ENCODE measurements at regions not wholly inside any gene's neighbourhood (a gene's known extent, or its start where the extent isn't known, plus 50 kb on each side); places are given as distances from the start of the nearest gene placed in this dataset.
"Not testable (repeated sequence)": the region's sequence is repeated elsewhere in the genome, so short reads cannot be mapped to it uniquely, and the experiment has no call there.

GRCh38 chr11:34770111-34770510 is 146.1 kb downstream of the APIP start:
- TF ChIP-seq POLR2AphosphoS5 (IDR thresholded peaks at IDR 0.05; ENCODE audit: low read depth, low read length) (no peak), REST (IDR thresholded peaks at IDR 0.05; ENCODE audit: insufficient read depth in 1 of 2, low read depth in 2 of 2, low read length in 1 of 2) (no peak), CTCF (IDR thresholded peaks at IDR 0.05) (no peak), TCF7L2 (IDR thresholded peaks at IDR 0.05; ENCODE audit: low read depth, low read length) (no peak)
- ATAC-seq: no peak
- no peaks in the 10 kb centered on the region for H3K36me3 ChIP-seq (ENCODE audit: control insufficient read depth, insufficient read depth, low read length)
- no peak for DNase-seq (ENCODE audit: low read depth, low spot score)
- no peak overlapping the region for H3K27ac ChIP-seq (ENCODE audit: low read length)
- no peak overlapping the region for H3K4me3 ChIP-seq (ENCODE audit: low read depth in 2 of 2, low read length in 2 of 2)
- in situ Hi-C loops (cut with HindIII; ENCODE audit: low pct_unique_long_range_greater_than_20kb, low sequenced_read_pairs): no loop called here
- H3K9me3 ChIP-seq (ENCODE audit: control insufficient read depth, insufficient read depth, low read depth, low read length): no peaks in the 10 kb centered on the region
- no peaks in the 10 kb centered on the region for H3K4me1 ChIP-seq (ENCODE audit: control insufficient read depth, insufficient read depth, low read length)
- no TSS peak for BruUV-seq (replicated peaks)
- no peaks in the 10 kb centered on the region for H3K27me3 ChIP-seq (ENCODE audit: control insufficient read depth, insufficient read depth, low read length)
- ChIA-PET CTCF (no interaction called here), POLR2A (no interaction called here)
- intact Hi-C loops (cut with micrococcal nuclease; ENCODE audit: unreplicated experiment): no loop called here

GRCh38 chr11:34769224-34769623 is 147.0 kb downstream of the APIP start:
- intact Hi-C loops (cut with micrococcal nuclease; ENCODE audit: unreplicated experiment): no loop called here
- H3K36me3 ChIP-seq (ENCODE audit: control insufficient read depth, insufficient read depth, low read length): no peaks in the 10 kb centered on the region
- no peaks in the 10 kb centered on the region for H3K27me3 ChIP-seq (ENCODE audit: control insufficient read depth, insufficient read depth, low read length)
- ChIA-PET POLR2A (interaction anchor here (0.5 kb wide), 1 partner anchor 804 kb away, joined by 3 read pairs; no protein-coding TSS in a partner anchor), CTCF (interaction anchor here (0.5 kb wide), 1 partner anchor 16 kb away, joined by 3 read pairs; no protein-coding TSS in a partner anchor)
- no TSS peak for BruUV-seq (replicated peaks)
- no peak for TF ChIP-seq TCF7L2 (IDR thresholded peaks at IDR 0.05; ENCODE audit: low read depth, low read length)
- TF ChIP-seq REST (IDR thresholded peaks at IDR 0.05; ENCODE audit: insufficient read depth in 1 of 2, low read depth in 2 of 2, low read length in 1 of 2): no peak
- no peaks in the 10 kb centered on the region for H3K9me3 ChIP-seq (ENCODE audit: control insufficient read depth, insufficient read depth, low read depth, low read length)
- no peak for ATAC-seq
- DNase-seq (ENCODE audit: low read depth, low spot score): no peak
- no peak overlapping the region for H3K4me3 ChIP-seq (ENCODE audit: low read depth in 2 of 2, low read length in 2 of 2)
- no peak overlapping the region for H3K27ac ChIP-seq (ENCODE audit: low read length)
- no peaks in the 10 kb centered on the region for H3K4me1 ChIP-seq (ENCODE audit: control insufficient read depth, insufficient read depth, low read length)
- in situ Hi-C loops (cut with HindIII; ENCODE audit: low pct_unique_long_range_greater_than_20kb, low sequenced_read_pairs): no loop called here

GRCh38 chr11:34762625-34763024 is 141.7 kb downstream of the EHF start:
- H3K36me3 ChIP-seq (ENCODE audit: control insufficient read depth, insufficient read depth, low read length); POLR2A ChIA-PET; BruUV-seq (replicated peaks); ATAC-seq; CTCF ChIA-PET; H3K27me3 ChIP-seq (ENCODE audit: control insufficient read depth, insufficient read depth, low read length); H3K4me3 ChIP-seq (ENCODE audit: low read depth in 2 of 2, low read length in 2 of 2); H3K9me3 ChIP-seq (ENCODE audit: control insufficient read depth, insufficient read depth, low read depth, low read length); in situ Hi-C loops (cut with HindIII; ENCODE audit: low pct_unique_long_range_greater_than_20kb, low sequenced_read_pairs); H3K4me1 ChIP-seq (ENCODE audit: control insufficient read depth, insufficient read depth, low read length); H3K27ac ChIP-seq (ENCODE audit: low read length); intact Hi-C loops (cut with micrococcal nuclease; ENCODE audit: unreplicated experiment); DNase-seq (ENCODE audit: low read depth, low spot score): not testable (repeated sequence)

Data from Panc1 (cell line).